ENCODE measurements at regions not wholly inside any gene's neighbourhood (a gene's known extent, or its start where the extent isn't known, plus 50 kb on each side); places are given as distances from the start of the nearest gene placed in this dataset.

- Mint-ChIP-seq H3K27ac (no peak overlapping the region), H3K36me3 (no peaks in the 10 kb centered on the region), H3K27me3 (ENCODE audit: low read depth in 3 of 3) (peaks cover 0 to 4% (median 4%) of the 10 kb centered on the region in 3 donors), H3K4me1 (no peaks in the 10 kb centered on the region), H3K4me3 (no peak overlapping the region), H3K9me3 (peaks cover 3 to 16% (median 9%) of the 10 kb centered on the region in 6 donors)
- no peak for DNase-seq
These were observed 112.8 kb upstream of the PITX2 start for GRCh38 chr4:110735686-110736085.

DNA sequence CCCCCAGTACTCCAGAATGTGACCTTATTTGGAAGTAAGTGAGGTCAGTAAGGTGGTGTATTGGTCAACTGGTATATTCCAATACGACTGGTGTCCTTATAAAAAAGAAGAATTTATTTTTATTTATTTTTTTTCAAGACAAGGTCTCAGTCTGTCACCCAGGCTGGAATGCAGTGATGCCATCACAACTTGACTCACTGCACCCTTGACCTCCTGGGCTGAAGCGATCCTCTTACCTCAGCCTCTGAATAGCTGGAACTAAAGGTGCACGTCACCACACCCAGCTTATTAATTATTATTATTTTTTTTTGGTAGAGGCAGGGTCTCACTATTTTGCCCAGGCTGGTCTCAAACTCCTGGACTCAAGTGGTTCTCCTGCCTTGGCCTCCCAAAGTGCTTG, 115.1 kb upstream of the PITX2 start:
- H3K9me3 Mint-ChIP-seq: peaks cover 3 to 15% (median 8%) of the 10 kb centered on the region in 6 donors
- no peaks in the 10 kb centered on the region for H3K36me3 Mint-ChIP-seq
- H3K4me3 Mint-ChIP-seq: no peak overlapping the region
- DNase-seq: no peak
- H3K27me3 Mint-ChIP-seq (ENCODE audit: low read depth in 3 of 3): peaks cover 0 to 4% (median 4%) of the 10 kb centered on the region in 3 donors
- no peaks in the 10 kb centered on the region for H3K4me1 Mint-ChIP-seq
- no peak overlapping the region for H3K27ac Mint-ChIP-seq

DNA sequence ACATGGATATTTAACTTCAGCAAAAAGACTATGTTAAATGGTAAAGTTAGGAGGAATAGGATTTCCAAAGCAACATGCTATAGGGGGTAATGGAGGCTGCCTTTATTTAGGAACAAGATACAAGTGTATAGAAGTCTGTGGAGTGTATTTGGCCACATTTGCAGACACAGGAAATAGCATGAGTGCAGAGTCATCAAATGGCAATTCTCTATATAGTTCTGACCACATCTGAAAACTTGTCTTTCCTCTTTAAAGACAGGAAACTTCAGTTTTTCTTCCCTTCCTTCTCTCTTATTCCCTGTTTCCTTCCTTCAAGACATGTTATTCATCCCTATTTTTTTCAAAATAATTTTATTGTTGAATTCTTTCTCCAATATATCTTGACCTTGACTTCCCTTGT, 119.3 kb upstream of the PITX2 start:
- DNase-seq: no peak
- H3K4me3 Mint-ChIP-seq: no peak overlapping the region
- peaks cover 0 to 4% (median 2%) of the 10 kb centered on the region in 3 donors for H3K27me3 Mint-ChIP-seq (ENCODE audit: low read depth in 3 of 3)
- H3K27ac Mint-ChIP-seq: no peak overlapping the region
- H3K4me1 Mint-ChIP-seq: no peaks in the 10 kb centered on the region
- no peaks in the 10 kb centered on the region for H3K36me3 Mint-ChIP-seq
- peaks cover 4 to 7% (median 5%) of the 10 kb centered on the region in 6 donors for H3K9me3 Mint-ChIP-seq

GRCh38 chr4:110748071-110748470, 125.2 kb upstream of the PITX2 start:
- Mint-ChIP-seq H3K27me3 (ENCODE audit: low read depth in 3 of 3) (no peaks in the 10 kb centered on the region), H3K4me1 (no peaks in the 10 kb centered on the region), H3K27ac (no peak overlapping the region), H3K36me3 (no peaks in the 10 kb centered on the region), H3K9me3 (peaks cover 0 to 14% (median 5%) of the 10 kb centered on the region in 6 donors), H3K4me3 (no peak overlapping the region)
- no peak for DNase-seq

GRCh38 chr4:110751183-110751582, 128.3 kb upstream of the PITX2 start:
- Mint-ChIP-seq H3K27me3 (ENCODE audit: low read depth in 3 of 3) (no peaks in the 10 kb centered on the region), H3K4me3 (no peak overlapping the region), H3K9me3 (peaks cover 0 to 13% (median 5%) of the 10 kb centered on the region in 6 donors), H3K4me1 (no peaks in the 10 kb centered on the region), H3K27ac (no peak overlapping the region), H3K36me3 (no peaks in the 10 kb centered on the region)
- no peak for DNase-seq

DNA sequence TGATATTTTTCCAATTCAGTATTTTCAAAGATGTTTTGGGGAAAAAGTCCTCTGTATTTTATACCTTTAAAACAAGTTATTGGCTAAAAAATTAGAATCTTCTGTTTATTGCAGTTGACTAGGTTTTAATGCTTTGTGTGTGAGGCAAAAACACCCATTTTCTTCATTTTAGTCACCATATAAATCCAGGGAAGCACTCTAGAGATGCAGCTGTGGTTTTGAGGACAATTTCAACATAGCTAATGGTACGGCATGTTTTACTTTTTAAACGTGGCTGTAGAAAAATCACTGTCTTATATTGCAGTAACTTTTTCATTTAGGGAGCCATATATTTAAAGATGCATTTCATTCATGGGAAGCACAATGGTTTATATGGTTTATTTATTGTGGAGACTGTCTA, 129.1 kb upstream of the PITX2 start:
- Mint-ChIP-seq H3K4me1 (no peaks in the 10 kb centered on the region), H3K27ac (no peak overlapping the region), H3K27me3 (ENCODE audit: low read depth in 3 of 3) (no peaks in the 10 kb centered on the region), H3K4me3 (no peak overlapping the region), H3K9me3 (peaks cover 0 to 13% (median 5%) of the 10 kb centered on the region in 6 donors), H3K36me3 (no peaks in the 10 kb centered on the region)
- no peak for DNase-seq

GRCh38 chr4:110753466-110753865, 130.6 kb upstream of the PITX2 start:
- H3K27ac Mint-ChIP-seq: no peak overlapping the region
- no peak for DNase-seq
- no peaks in the 10 kb centered on the region for H3K36me3 Mint-ChIP-seq
- H3K27me3 Mint-ChIP-seq (ENCODE audit: low read depth in 3 of 3): no peaks in the 10 kb centered on the region
- H3K4me3 Mint-ChIP-seq: no peak overlapping the region
- H3K4me1 Mint-ChIP-seq: no peaks in the 10 kb centered on the region
- peaks cover 0 to 13% (median 6%) of the 10 kb centered on the region in 6 donors for H3K9me3 Mint-ChIP-seq

GRCh38 chr4:110754716-110755115, 131.8 kb upstream of the PITX2 start:
- no peak overlapping the region for H3K4me3 Mint-ChIP-seq
- H3K9me3 Mint-ChIP-seq: peaks cover 0 to 13% (median 1%) of the 10 kb centered on the region in 6 donors
- H3K36me3 Mint-ChIP-seq: no peaks in the 10 kb centered on the region
- DNase-seq: no peak
- no peak overlapping the region for H3K27ac Mint-ChIP-seq
- H3K4me1 Mint-ChIP-seq: no peaks in the 10 kb centered on the region
- H3K27me3 Mint-ChIP-seq (ENCODE audit: low read depth in 3 of 3): no peaks in the 10 kb centered on the region

DNA sequence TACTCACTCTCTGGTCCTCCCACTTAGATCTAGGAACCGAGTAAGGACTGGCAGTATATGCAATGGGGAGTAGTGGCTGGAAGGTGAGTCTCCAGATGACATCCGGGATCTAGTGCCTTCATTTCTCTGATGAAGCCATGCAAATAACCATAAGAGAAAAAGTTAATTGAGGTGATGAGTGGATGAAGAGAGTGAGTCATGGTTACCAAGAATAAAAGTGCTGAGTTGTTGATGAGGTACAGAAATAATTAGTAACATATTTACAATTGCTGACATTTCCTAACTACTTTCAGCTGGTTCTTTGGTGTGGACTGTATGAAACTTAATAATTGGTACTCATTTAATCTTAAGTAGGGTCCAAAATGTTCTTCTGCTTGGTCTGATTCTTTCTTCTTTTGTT, 146.7 kb upstream of the PITX2 start:
- H3K27me3 Mint-ChIP-seq (ENCODE audit: low read depth in 3 of 3): no peaks in the 10 kb centered on the region
- peaks cover 0 to 15% (median 9%) of the 10 kb centered on the region in 6 donors for H3K9me3 Mint-ChIP-seq
- no peaks in the 10 kb centered on the region for H3K36me3 Mint-ChIP-seq
- H3K4me1 Mint-ChIP-seq: no peaks in the 10 kb centered on the region
- no peak for DNase-seq
- no peak overlapping the region for H3K4me3 Mint-ChIP-seq
- H3K27ac Mint-ChIP-seq: no peak overlapping the region

- Mint-ChIP-seq H3K27me3 (ENCODE audit: low read depth in 3 of 3) (no peaks in the 10 kb centered on the region), H3K36me3 (no peaks in the 10 kb centered on the region), H3K4me3 (no peak overlapping the region), H3K4me1 (no peaks in the 10 kb centered on the region), H3K9me3 (peaks cover 0 to 15% (median 9%) of the 10 kb centered on the region in 6 donors), H3K27ac (no peak overlapping the region)
- no peak for DNase-seq
These were observed 147.5 kb upstream of the PITX2 start for GRCh38 chr4:110770353-110770752.

DNA sequence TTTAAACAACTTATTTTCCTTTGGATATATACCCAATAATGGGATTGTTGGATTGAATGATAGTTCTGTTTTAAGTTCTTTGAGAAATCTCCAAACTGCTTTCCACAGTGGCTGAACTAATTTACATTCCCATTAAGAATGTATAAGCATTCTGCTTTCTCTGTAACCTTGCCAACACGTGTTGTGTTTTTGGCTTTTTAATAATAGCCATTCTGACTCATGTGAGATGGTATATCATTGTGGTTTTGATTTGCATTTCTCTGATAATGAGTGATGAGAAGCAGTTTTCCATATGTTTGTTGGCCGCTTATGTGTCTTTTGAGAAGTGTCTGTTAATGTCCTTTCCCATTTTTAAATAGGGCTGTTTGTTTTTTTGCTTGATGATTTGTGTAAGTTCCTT, 155.6 kb upstream of the PITX2 start:
- H3K4me1 Mint-ChIP-seq: no peaks in the 10 kb centered on the region
- H3K36me3 Mint-ChIP-seq: no peaks in the 10 kb centered on the region
- H3K9me3 Mint-ChIP-seq: peaks cover 0 to 14% (median 6%) of the 10 kb centered on the region in 6 donors
- no peak overlapping the region for H3K27ac Mint-ChIP-seq
- H3K4me3 Mint-ChIP-seq: no peak overlapping the region
- H3K27me3 Mint-ChIP-seq (ENCODE audit: low read depth in 3 of 3): peaks cover 0 to 4% (median 0%) of the 10 kb centered on the region in 3 donors
- DNase-seq: no peak

GRCh38 chr4:110780538-110780937, 157.7 kb upstream of the PITX2 start:
- H3K4me3 Mint-ChIP-seq: no peak overlapping the region
- H3K36me3 Mint-ChIP-seq: no peaks in the 10 kb centered on the region
- peaks cover 0 to 4% (median under 1%) of the 10 kb centered on the region in 3 donors for H3K27me3 Mint-ChIP-seq (ENCODE audit: low read depth in 3 of 3)
- no peak for DNase-seq
- no peak overlapping the region for H3K27ac Mint-ChIP-seq
- peaks cover 0 to 20% (median 4%) of the 10 kb centered on the region in 6 donors for H3K9me3 Mint-ChIP-seq
- H3K4me1 Mint-ChIP-seq: no peaks in the 10 kb centered on the region

DNA sequence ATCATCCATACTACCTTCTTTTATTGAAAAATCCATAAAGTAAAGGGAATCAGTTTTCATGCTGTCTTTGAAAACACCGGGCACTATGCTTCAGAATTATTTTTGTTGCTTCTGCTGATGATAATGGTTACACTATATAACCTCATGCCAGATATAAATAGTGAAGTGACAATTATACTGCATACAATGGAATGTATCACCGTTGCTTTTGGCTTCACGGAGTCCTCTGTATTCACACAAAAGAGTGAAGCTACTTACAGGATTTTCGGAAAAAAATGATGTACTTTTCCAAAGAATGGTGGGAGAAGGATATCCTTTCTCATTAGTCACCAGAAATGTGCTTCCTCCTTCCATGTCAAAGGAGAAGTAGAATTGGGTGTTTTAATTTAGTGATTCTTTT, 159.1 kb upstream of the PITX2 start:
- Mint-ChIP-seq H3K27me3 (ENCODE audit: low read depth in 3 of 3) (peaks cover 0 to 4% (median 2%) of the 10 kb centered on the region in 3 donors), H3K27ac (no peak overlapping the region), H3K4me3 (no peak overlapping the region), H3K36me3 (no peaks in the 10 kb centered on the region), H3K9me3 (peaks cover 0 to 22% (median 4%) of the 10 kb centered on the region in 6 donors), H3K4me1 (no peaks in the 10 kb centered on the region)
- no peak for DNase-seq

DNA sequence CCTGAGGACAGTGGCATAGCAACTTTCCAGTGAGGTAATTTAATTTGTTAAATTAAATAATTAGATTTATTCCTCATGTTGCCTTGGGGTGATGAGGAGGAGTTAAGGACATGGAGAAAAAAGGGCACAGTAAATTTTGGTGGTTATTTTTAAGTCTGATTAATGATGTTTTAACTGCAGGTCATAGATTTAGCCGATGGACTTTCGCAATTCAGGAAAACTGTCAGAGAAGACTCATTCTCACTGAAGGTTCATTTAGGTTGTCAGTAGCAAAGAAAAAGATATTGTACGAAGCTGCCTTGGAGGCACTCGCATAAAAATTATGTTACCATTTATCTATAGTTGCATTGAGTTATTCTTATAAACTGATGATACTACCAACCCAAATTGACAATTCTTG, 164.2 kb upstream of the PITX2 start:
- Mint-ChIP-seq H3K9me3 (peaks cover 2 to 22% (median 6%) of the 10 kb centered on the region in 6 donors), H3K36me3 (peaks cover 0 to 3% (median 0%) of the 10 kb centered on the region in 3 donors), H3K4me1 (no peaks in the 10 kb centered on the region), H3K27ac (no peak overlapping the region), H3K4me3 (no peak overlapping the region), H3K27me3 (ENCODE audit: low read depth in 3 of 3) (peaks cover 0 to 2% (median 0%) of the 10 kb centered on the region in 3 donors)
- DNase-seq: no peak

GRCh38 chr4:110787707-110788106, 164.8 kb upstream of the PITX2 start:
- DNase-seq: no peak
- Mint-ChIP-seq H3K36me3 (peaks cover 0 to 3% (median 0%) of the 10 kb centered on the region in 3 donors), H3K4me1 (no peaks in the 10 kb centered on the region), H3K9me3 (peaks cover 2 to 22% (median 6%) of the 10 kb centered on the region in 6 donors), H3K27me3 (ENCODE audit: low read depth in 3 of 3) (peaks cover 0 to 2% (median 0%) of the 10 kb centered on the region in 3 donors), H3K4me3 (no peak overlapping the region), H3K27ac (no peak overlapping the region)

All from immature natural killer cell (primary cell).